ENCODE measurements at regions not wholly inside any gene's neighbourhood (a gene's known extent, or its start where the extent isn't known, plus 50 kb on each side); places are given as distances from the start of the nearest gene placed in this dataset.
A peak's percentile ranks its signal among the peaks of the same experiment; 100 is the strongest.

DNA sequence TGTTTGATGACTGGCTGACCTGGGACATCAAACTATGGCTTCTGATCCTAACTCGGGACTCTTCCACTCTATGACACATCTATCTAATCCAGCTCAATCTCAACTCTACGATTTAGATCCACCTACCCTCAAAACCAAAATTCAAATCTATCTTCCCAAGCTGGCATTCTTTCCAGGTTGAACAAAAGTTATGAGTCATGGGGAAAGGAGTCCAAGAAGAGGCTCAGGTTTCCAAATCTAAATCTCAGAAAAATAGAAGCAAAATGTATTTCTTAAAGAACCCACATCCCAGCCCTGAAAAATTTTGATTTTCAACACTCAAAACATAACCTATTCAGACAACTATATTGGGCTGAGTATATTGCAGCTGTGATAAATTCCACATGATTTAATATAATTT is 143.9 kb upstream of the IPO5 start:
- no peak for DNase-seq

DNA sequence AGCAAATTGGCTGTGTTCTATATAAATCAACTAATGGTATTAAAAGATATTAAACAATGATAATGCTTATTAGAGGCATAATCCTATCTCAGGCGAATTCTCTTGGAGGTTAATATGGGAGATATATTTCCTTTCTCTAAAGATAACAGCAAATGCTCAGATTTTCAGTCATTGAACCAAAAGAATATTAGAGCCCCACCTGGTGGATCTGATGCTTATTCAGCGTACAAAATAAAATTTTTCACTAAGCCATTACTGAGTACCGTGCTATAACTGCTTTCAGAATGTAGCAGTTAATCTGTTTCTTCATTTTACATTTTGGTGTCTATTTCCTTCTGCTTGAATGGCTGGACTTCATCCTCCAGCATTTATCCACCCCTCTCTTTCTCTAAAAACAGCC is 143.3 kb upstream of the IPO5 start:
- DNase-seq, result peak in 1 of 2 experiments; percentile 48

DNA sequence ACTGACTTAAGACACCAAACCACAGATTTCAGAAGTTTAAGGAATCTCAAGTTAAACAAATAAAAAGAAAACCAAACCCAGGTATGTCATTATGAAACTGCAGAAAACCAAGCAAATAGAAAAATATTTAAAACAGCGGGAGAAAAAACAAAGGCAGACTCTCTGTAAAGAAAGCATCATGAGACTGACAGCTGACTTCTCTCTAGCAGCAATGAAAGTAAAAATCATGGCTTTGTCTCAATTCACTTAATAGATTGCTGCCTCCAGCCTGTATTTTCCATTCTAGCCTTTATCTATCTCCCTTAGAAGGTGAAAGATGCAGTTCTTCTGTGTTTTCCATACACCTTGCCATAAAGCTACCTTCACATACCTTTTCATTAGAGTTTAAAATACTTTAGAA is 131.1 kb upstream of the IPO5 start:
- DNase-seq, result no peak

DNA sequence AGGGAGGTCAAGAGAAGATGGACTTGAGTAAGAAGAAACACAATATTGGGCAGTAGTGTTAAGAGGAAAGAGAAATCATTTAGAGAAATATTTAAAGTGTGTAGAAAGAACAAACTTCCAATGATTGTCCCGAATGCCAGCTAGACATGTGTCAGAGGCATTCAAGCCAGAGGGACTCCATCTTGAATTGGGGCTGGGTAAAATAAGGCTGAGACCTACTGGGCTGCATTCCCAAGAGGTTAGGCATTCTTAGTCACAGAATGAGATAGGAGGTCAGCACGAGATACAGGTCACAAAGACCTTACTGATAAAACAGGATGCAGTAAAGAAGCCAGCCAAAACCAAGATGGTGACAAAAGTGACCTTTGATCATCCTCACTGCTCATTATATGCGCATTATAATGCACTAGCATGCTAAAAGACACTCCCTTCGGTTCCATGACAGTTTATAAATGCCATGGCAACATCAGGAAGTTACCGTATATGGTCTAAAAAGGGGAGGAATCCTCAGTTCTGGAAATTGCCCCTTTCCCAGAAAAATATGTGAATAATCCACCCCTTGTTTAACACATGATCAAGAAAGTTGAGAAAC is 127.0 kb upstream of the IPO5 start:
- DNase-seq, result no peak

DNA sequence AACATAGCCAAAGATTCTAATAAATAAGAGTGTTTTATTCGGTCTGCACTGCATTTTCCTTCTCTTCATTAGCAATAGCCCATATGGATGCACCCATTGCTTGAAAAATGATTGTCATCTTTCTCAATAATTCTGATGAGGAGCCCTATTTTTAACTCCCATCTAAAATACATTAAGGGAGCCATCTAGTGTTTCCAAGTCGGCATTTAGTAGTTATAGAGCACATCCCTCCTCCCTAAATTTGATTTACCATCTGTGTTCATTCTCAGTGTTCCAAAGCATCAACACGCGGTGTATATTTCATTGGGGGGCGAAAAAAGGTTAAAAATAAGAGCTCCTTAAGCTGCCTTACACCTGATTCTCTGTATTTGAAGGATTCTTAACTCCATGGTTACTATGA is 119.2 kb upstream of the IPO5 start:
- no peak for DNase-seq

DNA sequence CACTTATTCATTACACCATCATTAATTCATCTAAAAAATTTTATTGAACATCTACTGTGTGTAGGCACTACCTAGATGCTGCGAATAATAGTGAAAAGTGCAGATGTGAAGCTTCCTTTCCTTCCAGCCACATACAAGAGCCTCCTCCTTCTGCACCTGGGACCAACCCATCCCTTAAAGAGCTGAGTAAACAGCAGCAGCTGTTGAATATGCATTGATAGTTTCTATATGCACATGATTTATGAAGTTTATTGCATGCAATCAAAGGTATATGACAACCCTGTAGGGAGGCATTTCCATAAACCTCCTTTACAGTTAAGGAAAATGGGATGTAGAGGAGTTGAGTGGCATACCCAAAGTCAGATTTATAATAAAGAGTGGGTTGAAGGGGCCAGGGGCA is 110.3 kb upstream of the IPO5 start:
- no peak for DNase-seq

DNA sequence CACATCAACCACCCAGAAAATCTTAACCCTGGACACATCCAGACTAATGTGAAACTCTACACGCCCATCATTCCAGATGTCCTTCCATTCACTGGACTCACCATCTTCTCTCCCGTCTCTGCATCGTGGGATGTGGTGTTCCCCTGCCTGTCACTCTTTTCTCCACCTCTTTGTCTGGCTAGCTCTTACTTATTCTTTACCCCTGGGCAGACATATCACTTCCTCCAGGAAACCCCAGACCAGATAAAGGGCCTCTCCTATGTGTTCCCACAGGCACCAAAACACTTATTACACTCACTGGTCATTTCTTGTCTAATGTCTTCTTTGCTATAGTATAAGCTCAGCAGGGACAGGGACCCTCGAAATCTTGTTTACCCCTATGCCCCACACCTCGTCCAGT is 109.3 kb upstream of the IPO5 start:
- no peak for DNase-seq

DNA sequence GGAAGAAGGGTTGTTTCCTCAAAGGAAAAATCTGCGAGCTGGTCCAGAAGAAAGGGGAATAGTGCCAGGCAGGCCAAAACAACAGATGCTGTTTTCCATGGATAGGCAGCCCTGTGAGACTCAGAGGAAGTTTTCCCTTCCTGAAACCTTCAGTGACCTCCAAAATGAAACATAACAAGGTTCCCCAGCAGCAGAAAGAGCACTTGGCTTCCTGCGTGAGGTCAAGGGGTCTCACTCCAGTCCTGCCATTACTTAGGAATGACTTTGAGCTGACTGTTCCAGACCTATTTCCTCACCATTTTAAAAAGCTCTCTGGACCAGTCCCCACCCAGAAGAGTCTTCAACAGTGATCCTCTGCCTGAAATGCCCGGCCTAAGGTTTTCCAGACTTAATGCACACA is 104.6 kb upstream of the IPO5 start:
- no peak for DNase-seq

DNA sequence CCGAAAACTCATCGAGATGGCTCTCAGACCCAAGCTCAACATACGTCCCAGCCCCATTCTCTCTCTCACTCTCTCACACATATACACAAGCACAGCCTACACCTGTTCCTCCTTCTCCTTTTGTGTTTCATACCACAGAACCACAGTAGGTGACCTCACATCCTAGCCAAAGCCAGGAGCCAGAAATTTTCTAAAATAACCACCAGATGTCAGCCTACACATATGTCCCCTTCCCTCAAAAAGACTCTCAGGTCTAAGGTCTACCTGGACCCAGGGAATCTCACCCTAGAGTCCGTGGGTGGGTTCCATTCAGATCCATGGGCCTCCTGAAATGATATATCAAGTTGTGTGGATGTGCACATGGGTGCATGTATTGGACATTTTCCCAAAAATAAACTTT is 104.2 kb upstream of the IPO5 start:
- peak; percentile 40 to 54 for DNase-seq

DNA sequence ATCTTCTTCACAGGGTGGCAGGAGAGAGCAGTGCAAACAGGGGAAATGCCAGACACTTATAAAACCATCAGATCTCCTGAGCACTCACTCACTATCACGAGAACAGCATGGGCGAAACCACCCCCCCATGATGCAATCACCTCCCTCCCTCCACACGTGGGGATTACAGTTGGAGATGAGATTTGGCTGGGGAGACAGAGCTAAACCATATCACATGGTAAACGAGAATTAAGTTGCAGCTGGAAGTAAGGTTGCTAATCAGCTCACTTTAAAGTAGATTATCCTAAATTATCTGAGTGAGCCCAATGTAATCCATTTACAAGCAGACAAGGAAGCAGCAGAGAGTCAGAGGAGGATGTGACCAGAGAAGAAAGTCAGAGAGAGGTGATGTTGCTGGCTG is 102.2 kb upstream of the IPO5 start:
- DNase-seq, result no peak

DNA sequence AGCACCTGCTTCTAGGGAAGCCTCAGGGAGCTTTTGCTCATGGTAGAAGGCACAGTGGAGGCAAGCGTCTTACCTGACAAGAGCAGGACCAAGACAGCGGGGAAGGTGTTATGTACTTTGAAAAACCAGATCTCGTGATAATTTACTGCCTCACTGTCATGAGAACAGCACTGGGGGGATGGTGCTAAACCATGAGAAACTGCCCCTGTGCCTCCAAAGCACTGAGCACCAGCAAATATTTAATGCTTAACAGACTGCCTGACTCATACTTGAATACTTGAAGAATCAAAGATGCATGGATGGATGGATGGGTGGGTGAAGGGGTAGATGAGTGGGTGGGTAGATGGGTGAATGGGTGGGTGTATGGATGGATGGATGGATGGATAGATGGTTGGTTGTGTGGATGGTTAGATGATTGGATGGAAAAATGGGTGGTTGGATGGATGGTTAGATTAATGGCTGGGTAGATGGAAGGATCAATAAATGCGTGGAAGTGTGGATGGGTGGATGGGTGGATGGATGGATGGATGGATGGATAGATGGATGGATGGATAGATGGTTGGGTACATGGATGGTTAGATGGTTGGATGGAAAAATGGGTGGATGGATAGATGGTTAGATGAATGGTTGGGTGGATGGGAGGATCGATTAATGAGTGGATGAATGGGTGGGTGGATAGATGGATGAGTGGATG is 101.1 kb upstream of the IPO5 start:
- no peak for DNase-seq

DNA sequence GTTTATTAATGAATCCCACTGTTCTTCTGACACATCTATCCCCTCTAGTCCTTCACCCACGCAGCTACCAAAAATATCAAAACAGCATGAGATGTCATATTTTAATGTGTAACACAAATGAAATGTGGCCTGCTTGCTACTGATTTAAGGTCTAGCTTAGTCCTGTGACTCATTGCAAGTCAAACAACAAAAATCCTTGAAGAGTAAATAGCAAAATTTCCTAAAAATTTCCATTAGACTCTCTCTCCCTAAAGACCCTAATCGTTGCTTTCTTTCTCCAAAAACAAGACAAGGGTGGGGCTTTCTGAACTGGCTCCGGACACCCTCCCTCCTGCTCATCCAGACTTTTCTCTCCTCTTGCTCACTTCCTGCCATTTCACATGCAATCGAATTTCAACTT is 99.9 kb upstream of the IPO5 start:
- DNase-seq, result no peak

DNA sequence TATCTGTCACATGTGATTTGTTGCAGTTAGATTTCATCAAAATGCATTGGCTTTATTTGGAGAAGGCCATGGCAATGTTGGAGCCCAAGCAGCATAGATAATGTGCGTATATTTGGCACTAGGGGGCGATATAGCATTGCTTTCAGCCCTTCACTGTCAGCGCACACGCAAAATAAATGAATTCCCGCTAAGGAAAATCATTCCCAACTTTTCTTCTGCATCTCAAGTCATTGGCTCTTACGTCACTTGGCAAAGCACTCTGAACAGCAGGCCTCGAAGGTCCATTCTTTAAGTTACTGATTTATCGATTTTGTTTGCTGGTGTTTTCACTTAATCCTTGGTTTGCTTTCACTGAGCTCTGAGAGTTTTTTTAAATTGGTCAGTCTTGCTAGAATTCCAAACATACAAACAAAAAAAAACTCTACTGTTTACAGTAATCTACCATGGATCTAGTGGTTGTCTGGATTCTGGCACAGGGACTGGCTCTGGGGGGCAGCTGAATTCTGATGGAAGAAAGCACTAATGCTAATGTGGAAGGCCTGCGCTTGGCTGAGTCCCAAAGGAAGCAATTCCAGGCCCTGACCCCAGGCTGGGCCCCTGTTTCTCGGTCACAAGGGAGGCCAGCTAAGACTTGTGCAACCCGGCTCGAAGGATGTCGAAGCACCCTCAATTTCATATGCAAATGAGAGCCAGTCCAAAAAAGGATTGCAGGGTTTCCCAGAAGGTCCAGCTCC is 97.7 kb upstream of the IPO5 start:
- peak; percentile 38 to 87 for DNase-seq

DNA sequence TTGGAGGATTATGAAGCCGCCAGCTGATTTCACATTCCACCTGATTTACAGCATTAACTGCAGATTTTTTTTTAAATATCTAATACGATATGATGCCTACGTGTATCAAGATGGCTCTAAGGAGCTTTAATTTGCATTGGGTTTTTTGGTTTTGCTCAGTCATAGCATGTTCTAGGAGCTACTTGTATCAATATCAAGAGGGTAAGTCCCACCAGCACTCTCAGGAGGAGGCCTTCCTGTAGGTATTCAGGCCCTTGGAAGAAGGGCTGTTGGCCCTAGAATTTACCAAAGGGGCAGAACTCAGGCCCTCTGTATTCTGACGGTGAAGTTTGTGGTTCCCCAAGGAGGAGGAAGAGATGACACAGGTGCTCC is 97.2 kb upstream of the IPO5 start:
- DNase-seq, result no peak

DNA sequence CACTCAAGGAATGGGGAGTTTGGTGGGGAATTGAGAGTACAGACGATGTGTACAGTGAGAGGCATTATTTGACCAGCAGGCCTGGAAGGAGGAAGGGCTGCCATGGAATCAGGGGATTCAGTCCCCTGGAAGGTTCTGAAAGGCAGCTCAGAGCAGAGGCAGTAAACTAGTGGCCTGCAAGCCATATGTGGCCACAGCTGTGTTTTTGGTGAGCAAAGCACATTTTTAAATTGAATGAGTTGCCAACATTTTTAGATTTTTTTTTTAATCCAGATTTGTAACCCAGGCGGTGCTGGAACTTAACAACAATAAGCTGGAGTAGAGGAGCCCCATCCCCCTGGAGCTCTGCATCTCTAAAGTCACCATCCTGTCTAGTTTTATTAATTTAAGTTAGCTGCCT is 95.3 kb upstream of the IPO5 start:
- DNase-seq, result no peak

DNA sequence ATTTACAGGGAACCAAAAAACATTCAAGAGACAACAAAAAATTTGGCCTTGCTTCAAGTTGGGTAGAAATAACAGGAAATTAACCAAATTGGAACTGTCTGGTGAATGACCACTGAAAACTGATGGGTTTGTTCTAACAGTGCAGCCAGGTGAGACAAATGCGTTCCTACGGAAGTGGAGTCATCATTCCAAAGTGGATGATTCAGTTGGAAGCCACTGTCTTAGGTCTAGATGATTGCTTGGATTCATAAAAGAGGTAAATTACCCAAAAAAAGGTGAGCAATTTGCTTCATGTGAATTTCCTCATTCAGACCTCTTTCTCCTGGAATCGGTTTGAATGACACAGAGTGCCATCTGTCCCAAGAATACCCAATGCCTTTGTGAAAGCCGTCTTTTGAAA is 87.1 kb upstream of the IPO5 start:
- no peak for DNase-seq

DNA sequence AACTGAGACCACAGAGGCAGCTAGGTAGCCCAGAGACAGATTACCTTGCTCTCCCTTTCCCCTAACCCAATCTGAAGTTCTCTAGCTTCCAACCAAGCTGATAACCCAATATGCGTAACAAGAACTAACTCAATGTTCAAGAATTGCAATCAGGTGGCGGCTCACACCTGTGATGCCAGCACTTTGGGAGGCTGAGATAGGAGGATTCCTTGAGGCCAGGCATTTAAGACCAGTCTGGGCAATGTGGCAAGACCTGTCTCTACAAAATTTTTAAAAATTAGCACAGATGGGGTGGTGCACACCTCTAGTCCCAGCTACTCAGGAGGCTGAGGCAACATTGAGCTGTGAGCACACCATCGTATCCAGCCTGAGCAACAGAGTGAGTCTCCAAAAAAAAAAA is 86.7 kb upstream of the IPO5 start:
- DNase-seq, result no peak

DNA sequence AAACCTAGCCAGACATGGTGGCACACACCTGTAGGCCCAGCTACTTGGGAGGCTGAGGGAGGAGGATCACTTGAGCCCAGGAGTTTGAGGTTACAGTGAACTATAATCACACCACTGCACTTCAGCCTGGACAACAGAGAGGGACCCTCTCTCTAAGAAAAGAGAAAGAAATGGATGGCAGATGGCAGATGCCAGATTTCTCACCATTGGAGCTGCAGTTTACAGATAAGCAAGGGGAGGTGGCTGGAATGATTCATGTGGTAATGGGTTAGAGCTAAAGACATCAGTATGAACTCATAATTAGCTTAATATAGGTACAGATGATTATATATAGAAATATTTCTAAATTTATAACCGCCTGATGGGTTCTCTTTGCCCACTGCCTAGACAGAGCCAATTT is 80.1 kb upstream of the IPO5 start:
- DNase-seq, result no peak

DNA sequence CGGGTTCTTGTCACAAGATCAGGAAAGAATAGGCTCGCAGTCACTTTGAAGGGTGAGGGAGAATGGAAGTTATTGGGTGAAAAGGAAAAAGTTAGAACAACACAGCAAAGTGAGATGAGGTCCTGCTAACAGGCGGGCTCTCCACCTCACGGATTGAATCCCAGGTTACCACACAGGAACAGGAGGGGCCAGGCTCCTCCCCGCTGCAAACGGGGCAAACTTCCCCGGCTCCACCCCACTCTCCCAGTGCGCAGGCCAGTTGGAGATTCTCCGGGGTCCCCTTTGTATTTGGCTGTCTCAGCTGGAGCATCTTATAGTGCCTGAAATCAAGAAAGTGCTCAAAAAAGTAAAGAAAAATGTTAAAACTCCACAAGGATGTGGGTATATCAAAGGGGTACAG is 78.3 kb upstream of the IPO5 start:
- DNase-seq, result no peak

DNA sequence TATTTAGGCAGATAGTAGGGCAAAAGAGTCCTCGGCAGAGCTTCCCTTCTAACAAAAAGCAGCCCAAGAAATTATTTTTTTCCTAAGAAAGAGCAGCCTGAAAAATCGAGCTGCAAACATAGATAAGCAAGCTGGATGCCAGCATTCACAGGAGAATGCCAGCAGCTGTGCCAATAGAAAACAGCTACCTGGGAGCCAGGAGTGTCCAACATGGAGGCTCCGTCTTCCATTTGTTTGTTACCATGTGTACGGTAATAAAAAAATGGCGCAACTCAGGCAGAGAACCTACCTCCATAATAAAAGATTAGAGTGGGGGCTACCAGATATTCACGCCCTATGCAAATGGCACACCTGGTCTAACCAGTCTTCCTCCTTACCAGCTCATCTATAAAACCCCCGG is 77.6 kb upstream of the IPO5 start:
- no peak for DNase-seq

DNA sequence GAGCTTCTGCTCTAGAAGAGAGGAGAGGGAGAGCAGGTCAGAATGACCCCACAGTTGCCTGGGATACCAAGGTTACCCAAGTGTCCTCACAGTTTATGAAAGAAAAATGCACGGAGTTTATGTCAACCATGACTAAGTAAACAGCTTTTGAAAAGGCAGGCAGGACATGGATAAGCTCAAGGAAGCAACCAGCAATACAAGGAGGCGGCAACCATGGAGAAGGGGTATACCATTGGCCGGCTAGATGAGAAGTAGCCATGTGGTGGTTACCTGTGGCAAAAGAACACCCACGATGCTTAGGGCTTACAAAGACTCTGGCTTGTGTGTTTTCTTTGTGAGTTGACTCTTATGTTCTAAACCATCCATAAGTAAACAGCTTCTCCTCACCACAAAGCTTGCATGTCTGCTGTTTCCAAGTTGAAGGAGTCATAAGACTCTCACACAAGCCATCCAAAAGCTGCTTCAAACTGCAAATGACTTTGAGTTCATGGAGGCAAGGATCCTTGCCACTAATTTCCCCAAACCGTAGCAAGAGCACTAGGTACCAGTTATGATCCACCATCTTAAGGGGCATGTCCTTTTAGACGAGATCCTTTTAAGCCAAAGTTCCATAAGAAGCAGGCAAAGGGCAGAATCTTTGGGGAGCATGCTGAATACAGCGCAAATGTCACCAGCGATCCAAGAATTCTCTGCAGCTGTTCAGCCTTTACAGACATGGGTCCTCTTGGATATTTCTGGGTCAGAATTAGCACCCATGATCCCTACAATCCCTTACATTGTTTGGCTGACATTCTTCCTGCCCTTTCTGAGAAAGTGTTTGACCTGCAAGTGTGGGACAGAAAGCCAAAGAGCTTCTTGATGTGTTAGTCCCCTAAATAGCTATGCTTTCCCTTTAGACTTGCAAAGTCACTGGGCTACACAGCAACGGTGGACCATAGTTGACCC is 74.8 kb upstream of the IPO5 start:
- no peak for DNase-seq

DNA sequence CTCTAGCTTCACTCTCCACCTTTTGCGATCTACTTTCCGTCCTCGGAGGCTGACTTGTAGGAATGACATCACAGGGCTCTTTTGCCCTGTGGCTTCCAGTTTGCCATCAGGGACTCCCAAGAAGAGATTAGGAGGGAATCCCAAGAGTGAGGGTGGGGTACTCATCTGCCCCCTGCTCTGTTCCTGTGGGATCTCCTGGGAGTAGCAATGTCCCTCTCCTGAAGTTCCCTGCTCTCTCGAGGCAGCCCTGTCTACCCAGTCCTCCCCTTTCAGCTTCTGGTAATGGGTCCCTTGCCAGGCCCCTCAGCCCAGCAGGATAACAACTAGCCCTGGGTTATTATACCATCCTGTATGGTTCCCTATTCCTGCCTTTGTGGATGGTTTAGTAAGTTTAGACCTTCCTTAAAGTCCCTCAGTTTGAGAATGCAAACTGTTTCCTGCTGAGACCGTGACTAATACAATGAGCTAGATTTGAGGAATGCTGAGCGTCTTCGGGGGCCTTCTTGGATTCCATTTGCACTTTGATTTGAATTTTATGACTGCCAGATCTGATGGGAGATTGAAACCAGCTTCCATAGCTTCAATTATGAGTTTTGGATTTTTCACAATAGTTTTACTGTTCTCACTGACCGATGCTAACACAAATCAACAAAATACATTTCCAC is 73.7 kb upstream of the IPO5 start:
- DNase-seq, result peak; percentile 75 to 88

DNA sequence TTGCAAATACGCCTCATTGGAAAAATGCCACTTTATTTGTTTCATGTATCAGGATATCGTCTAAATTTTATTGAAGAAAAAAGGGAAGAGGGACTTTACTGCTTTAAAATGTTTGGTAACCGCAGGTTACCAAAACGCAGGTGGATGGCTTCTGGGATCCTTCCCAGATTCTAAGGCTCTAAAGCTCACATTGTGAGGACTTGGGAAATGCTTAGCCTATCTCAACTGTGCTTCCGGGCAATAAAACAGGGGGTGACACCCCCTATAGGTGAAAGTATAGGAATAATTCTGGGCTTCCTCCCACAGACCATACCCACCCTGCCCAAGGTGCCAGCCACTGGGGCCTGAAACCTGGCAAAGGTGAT is 73.2 kb upstream of the IPO5 start:
- no peak for DNase-seq

Measured in SW 1271 (cell line).